PC-9 (cell line): ENCODE measurements at regions not wholly inside any gene's neighbourhood (a gene's known extent, or its start where the extent isn't known, plus 50 kb on each side); places are given as distances from the start of the nearest gene placed in this dataset.
A peak's percentile ranks its signal among the peaks of the same experiment; 100 is the strongest.

Experiments used
- BruUV-seq: library from RNA; stranded (reverse); fragments of 400-500 nt; replicated peaks from 2 replicates; lab custom pipeline; 2021; lab: Mats Ljungman, UMichigan
- CTCF ChIA-PET: fragments of 300-600 bp; sonication (Branson Sonifier 250); formaldehyde crosslinking; loops from one replicate; lab custom pipeline; 2022; ENCODE audit warnings: antibody characterized with exemption; lab: Charles Lee
- POLR2A ChIA-PET: fragments of 300-600 bp; sonication (Branson Sonifier 250); formaldehyde crosslinking; loops from one replicate; lab custom pipeline; 2022; ENCODE audit warnings: antibody characterized with exemption; ENCODE audit not compliant: unreplicated experiment; lab: Charles Lee
- DNase-seq, 2 experiments: peaks; one replicate each; pipeline versions ENCODE4 v3.0.0 to v3.0.0-alpha.2; 2015 to 2022; ENCODE audit warnings: mixed read lengths in 1 of 2
- H2AFZ ChIP-seq: fragments of 200-600 bp; sonication (generic); 2 replicates; pipeline ENCODE4 v1.8.1; 2017; ENCODE audit warnings: antibody characterized with exemption
- H3F3A ChIP-seq: fragments of 200-600 bp; sonication (generic); 2 replicates; pipeline ENCODE4 v1.8.1; 2017; ENCODE audit warnings: antibody characterized with exemption, mild to moderate bottlenecking, low read depth; ENCODE audit not compliant: insufficient read depth
- H3K27ac ChIP-seq: fragments of 200-600 bp; sonication (generic); 2 replicates; pipeline ENCODE4 v1.6.1; 2016; ENCODE audit warnings: mixed run types
- H3K27me3 ChIP-seq: fragments of 200-600 bp; sonication (generic); 2 replicates; pipeline ENCODE4 v1.6.1; 2016; ENCODE audit warnings: low read depth, mixed run types; ENCODE audit not compliant: insufficient read depth
- H3K36me3 ChIP-seq: fragments of 200-600 bp; sonication (generic); 2 replicates; pipeline ENCODE4 v1.6.1; 2016; ENCODE audit warnings: low read depth, mixed run types
- H3K4me1 ChIP-seq: fragments of 200-600 bp; sonication (generic); replicated peaks from 2 replicates; pipeline ENCODE4 v1.6.1; 2016; ENCODE audit warnings: mixed run types; ENCODE audit not compliant: insufficient read depth
- H3K4me2 ChIP-seq: fragments of 200-600 bp; sonication (generic); 2 replicates; pipeline ENCODE4 v1.6.1; 2017; ENCODE audit warnings: mixed run types
- H3K4me3 ChIP-seq: fragments of 200-600 bp; sonication (generic); 2 replicates; pipeline ENCODE4 v1.6.1; 2016; ENCODE audit warnings: mixed run types
- H3K79me2 ChIP-seq: fragments of 200-600 bp; sonication (generic); 2 replicates; pipeline ENCODE4 v1.6.1; 2017; ENCODE audit warnings: low read depth, mixed run types
- H3K9me2 ChIP-seq: fragments of 200-600 bp; sonication (generic); 2 replicates; pipeline ENCODE4 v1.8.1; 2017; ENCODE audit warnings: mild to moderate bottlenecking; ENCODE audit not compliant: insufficient read depth
- H3K9me3 ChIP-seq: fragments of 200-600 bp; sonication (generic); 2 replicates; pipeline ENCODE4 v1.8.1; 2016; ENCODE audit warnings: low read depth; ENCODE audit not compliant: insufficient read depth
- H4K20me1 ChIP-seq: fragments of 200-600 bp; sonication (generic); 2 replicates; pipeline ENCODE4 v1.8.1; 2017; ENCODE audit not compliant: insufficient read depth
- CTCF ChIP-seq: fragments of 200-600 bp; sonication (generic); conservative IDR thresholded peaks from 2 replicates; pipeline ENCODE4 v1.6.1; 2017; ENCODE audit warnings: mixed run types, antibody characterized with exemption, mild to moderate bottlenecking, moderate library complexity
- EZH2 ChIP-seq: fragments of 200-600 bp; sonication (generic); IDR thresholded peaks from 2 replicates; pipeline ENCODE4 v1.8.0; 2017; ENCODE audit warnings: antibody characterized with exemption, low read depth
- intact Hi-C: fragments of 100-400 bp; cut with micrococcal nuclease; formaldehyde crosslinking; loops from one replicate; pipeline ENCODE4 v1.10.0; 2022; ENCODE audit not compliant: unreplicated experiment

- Histone ChIP-seq H3F3A (no peaks in the 10 kb centered on the region), H2AFZ (no peak overlapping the region), H3K27ac (no peak overlapping the region), H3K4me1 (no peaks in the 10 kb centered on the region), H3K9me3 (no peaks in the 10 kb centered on the region), H3K27me3 (peaks cover 70% of the 10 kb centered on the region), H4K20me1 (no peaks in the 10 kb centered on the region), H3K9me2 (no peaks in the 10 kb centered on the region), H3K4me2 (no peak overlapping the region), H3K36me3 (no peaks in the 10 kb centered on the region), H3K4me3 (no peak overlapping the region), H3K79me2 (no peaks in the 10 kb centered on the region)
- intact Hi-C loops: loop anchor here (10.0 kb wide), 1 partner anchor 217 kb away; no protein-coding TSS in a partner anchor
- no peak for DNase-seq
- no TSS peak for BruUV-seq
- POLR2A ChIA-PET: no interaction called here
- no peak for TF ChIP-seq EZH2
- TF ChIP-seq CTCF: no peak
- CTCF ChIA-PET: no interaction called here
These were observed 87.2 kb downstream of the ZNF280B start for GRCh38 chr22:22421392-22421791.

GRCh38 chr22:22422629-22423112 lies 85.9 kb downstream of the ZNF280B start:
- TF ChIP-seq CTCF (peak; percentile 74), EZH2 (no peak)
- no TSS peak for BruUV-seq
- Histone ChIP-seq H3K4me1 (no peaks in the 10 kb centered on the region), H3K27me3 (peaks cover 58% of the 10 kb centered on the region), H3K9me3 (no peaks in the 10 kb centered on the region), H3F3A (no peaks in the 10 kb centered on the region), H3K4me2 (no peak overlapping the region), H3K36me3 (no peaks in the 10 kb centered on the region), H4K20me1 (no peaks in the 10 kb centered on the region), H3K79me2 (no peaks in the 10 kb centered on the region), H3K9me2 (no peaks in the 10 kb centered on the region), H3K27ac (no peak overlapping the region), H2AFZ (no peak overlapping the region), H3K4me3 (no peak overlapping the region)
- POLR2A ChIA-PET: no interaction called here
- intact Hi-C loops: loop anchor here (10.0 kb wide), 1 partner anchor 218 kb away; no protein-coding TSS in a partner anchor
- CTCF ChIA-PET: interaction anchor here (0.9 to 1.0 kb wide), 2 partner anchors 14 to 80 kb away, joined by 3 read pairs; no protein-coding TSS in a partner anchor
- peak in 1 of 2 experiments; percentile 21 for DNase-seq

GRCh38 chr22:22423681-22424080 lies 84.9 kb downstream of the ZNF280B start:
- H3K79me2 ChIP-seq: no peaks in the 10 kb centered on the region
- ChIA-PET POLR2A (no interaction called here), CTCF (no interaction called here)
- H3K9me2 ChIP-seq: no peaks in the 10 kb centered on the region
- intact Hi-C loops: loop anchor here (10.0 kb wide), 1 partner anchor 219 kb away; no protein-coding TSS in a partner anchor
- H3K27me3 ChIP-seq: peaks cover 51% of the 10 kb centered on the region
- no peaks in the 10 kb centered on the region for H4K20me1 ChIP-seq
- no peak overlapping the region for H3K4me2 ChIP-seq
- no TSS peak for BruUV-seq
- no peaks in the 10 kb centered on the region for H3K36me3 ChIP-seq
- no peak for TF ChIP-seq EZH2
- no peak for TF ChIP-seq CTCF
- no peaks in the 10 kb centered on the region for H3K9me3 ChIP-seq
- no peak overlapping the region for H2AFZ ChIP-seq
- no peak overlapping the region for H3K27ac ChIP-seq
- no peaks in the 10 kb centered on the region for H3K4me1 ChIP-seq
- no peak for DNase-seq
- H3F3A ChIP-seq: no peaks in the 10 kb centered on the region
- H3K4me3 ChIP-seq: no peak overlapping the region
